Liver (tissue), 8 donors: ENCODE measurements at regions not wholly inside any gene's neighbourhood (a gene's known extent, or its start where the extent isn't known, plus 50 kb on each side); places are given as distances from the start of the nearest gene placed in this dataset.

Experiments
- DNase-seq: peaks from one replicate; pipeline ENCODE4 v3.0.0-alpha.2; 2017; ENCODE audit warnings: low spot score
- H3K27ac ChIP-seq, 2 donors: one replicate each; pipeline ENCODE4 v1.7.0; 2013; ENCODE audit warnings: inconsistent platforms in 2 of 2, low read length in 2 of 2, control low read depth in 1 of 2, low read depth in 1 of 2, mild to moderate bottlenecking in 1 of 2
- H3K27me3 ChIP-seq, 4 donors: one replicate each; pipeline versions ENCODE4 v1.6.1 to v1.7.0; 2013; ENCODE audit warnings: low read length in 3 of 4, inconsistent platforms in 1 of 4, mild to moderate bottlenecking in 1 of 4, moderate library complexity in 1 of 4; ENCODE audit not compliant: control insufficient read depth in 4 of 4, insufficient read depth in 4 of 4
- H3K36me3 ChIP-seq, 4 donors: one replicate each; pipeline versions ENCODE4 v1.6.1 to v1.7.0; 2013; ENCODE audit warnings: low read length in 3 of 4, mild to moderate bottlenecking in 3 of 4, low read depth in 1 of 4, moderate library complexity in 1 of 4; ENCODE audit not compliant: control insufficient read depth in 4 of 4, insufficient read depth in 3 of 4
- H3K4me1 ChIP-seq, 4 donors: one replicate each; pipeline versions ENCODE4 v1.6.1 to v1.7.0; 2013; ENCODE audit warnings: low read length in 3 of 4, mild to moderate bottlenecking in 3 of 4, moderate library complexity in 1 of 4; ENCODE audit not compliant: control insufficient read depth in 4 of 4, insufficient read depth in 4 of 4
- H3K4me3 ChIP-seq, 3 donors: one replicate each; pipeline versions ENCODE4 v1.6.1 to v1.7.0; 2013; ENCODE audit warnings: low read length in 3 of 3, control low read depth in 1 of 3, low read depth in 1 of 3, mild to moderate bottlenecking in 1 of 3
- H3K9ac ChIP-seq, 2 donors: one replicate each; pipeline ENCODE4 v1.7.0; 2013; ENCODE audit warnings: low read length in 2 of 2, mild to moderate bottlenecking in 2 of 2, moderate library complexity in 2 of 2, control low read depth in 1 of 2, low read depth in 1 of 2
- H3K9me3 ChIP-seq, 4 donors: one replicate each; pipeline versions ENCODE4 v1.6.1 to v1.7.0; 2013; ENCODE audit warnings: low read length in 3 of 4; ENCODE audit not compliant: control insufficient read depth in 4 of 4
- ATF3 ChIP-seq: IDR thresholded peaks from 2 replicates; pipeline ENCODE4 v1.6.1; 2016; ENCODE audit warnings: antibody characterized with exemption
- CTCF ChIP-seq: fragments of 150-350 bp; IDR thresholded peaks from 2 replicates; pipeline ENCODE4 v1.5.1; 2017; ENCODE audit warnings: improper control_type of control experiment, low read depth, low read length; ENCODE audit not compliant: missing input control
- EGR1 ChIP-seq, 2 donors: IDR thresholded peaks; 2 replicates each; pipeline ENCODE4 v1.6.1; 2016 to 2018; ENCODE audit warnings: antibody characterized with exemption in 2 of 2, low read depth in 2 of 2
- FOXA1 ChIP-seq: IDR thresholded peaks from 2 replicates; pipeline ENCODE4 v1.6.1; 2016; ENCODE audit warnings: antibody characterized with exemption
- FOXA2 ChIP-seq: IDR thresholded peaks from 2 replicates; pipeline ENCODE4 v1.6.1; 2016; ENCODE audit warnings: antibody characterized with exemption
- GABPA ChIP-seq, 2 donors: IDR thresholded peaks in 1 of 2; conservative IDR thresholded peaks in 1 of 2; 2 replicates each; pipeline ENCODE4 v1.6.1; 2016; ENCODE audit warnings: antibody characterized with exemption in 2 of 2, mild to moderate bottlenecking in 1 of 2, moderate library complexity in 1 of 2
- HNF4A ChIP-seq, 2 donors: conservative IDR thresholded peaks; 2 replicates each; pipeline ENCODE4 v1.6.1; 2016; ENCODE audit warnings: antibody characterized with exemption in 2 of 2, mild to moderate bottlenecking in 2 of 2
- HNF4G ChIP-seq: IDR thresholded peaks from 2 replicates; pipeline ENCODE4 v1.6.1; 2016; ENCODE audit warnings: antibody characterized with exemption
- JUND ChIP-seq, 2 donors: IDR thresholded peaks; 2 replicates each; pipeline ENCODE4 v1.6.1; 2016; ENCODE audit warnings: antibody characterized with exemption in 2 of 2
- MAX ChIP-seq: IDR thresholded peaks from 2 replicates; pipeline ENCODE4 v1.6.1; 2016; ENCODE audit warnings: antibody characterized with exemption
- NR2F2 ChIP-seq: IDR thresholded peaks from 2 replicates; pipeline ENCODE4 v1.6.1; 2016; ENCODE audit warnings: antibody characterized with exemption
- REST ChIP-seq: IDR thresholded peaks from 2 replicates; pipeline ENCODE4 v1.6.1; 2016; ENCODE audit warnings: antibody characterized with exemption, mild to moderate bottlenecking
- RXRA ChIP-seq, 2 donors: IDR thresholded peaks; 2 replicates each; pipeline ENCODE4 v1.6.1; 2017 to 2018; ENCODE audit warnings: antibody characterized with exemption in 2 of 2, mild to moderate bottlenecking in 1 of 2
- SP1 ChIP-seq: IDR thresholded peaks from 2 replicates; pipeline ENCODE4 v1.6.1; 2018; ENCODE audit warnings: antibody characterized with exemption, mild to moderate bottlenecking
- TAF1 ChIP-seq: conservative IDR thresholded peaks from 2 replicates; pipeline ENCODE4 v1.6.1; 2016; ENCODE audit warnings: antibody characterized with exemption, mild to moderate bottlenecking
- YY1 ChIP-seq: IDR thresholded peaks from 2 replicates; pipeline ENCODE4 v1.6.1; 2016; ENCODE audit warnings: antibody characterized with exemption, mild to moderate bottlenecking
- ZBTB33 ChIP-seq: IDR thresholded peaks from 2 replicates; pipeline ENCODE4 v1.6.1; 2016; ENCODE audit warnings: antibody characterized with exemption
- WGBS: extraction: QIAGEN DNeasy Blood & Tissue Kit; methylation state at CpG from one replicate; pipeline ENCODE4 v1.1.7; 2013; 5-methylcytosine and 5-hydroxymethylcytosine counted together
- donor health status: healthy.
- donor health status: healthy.
- donor health status: healthy.
- donor health status: healthy.
- donor health status: healthy.

GRCh38 chr2:39996653-39997080 is 217.6 kb upstream of the THUMPD2 start:
- no peak for DNase-seq
- 61% methylated on average over 1 of the region's 1 CpG for WGBS
- Histone ChIP-seq H3K36me3 (no peaks in the 10 kb centered on the region), H3K27me3 (peaks cover 0 to 3% (median 0%) of the 10 kb centered on the region in 4 donors), H3K9me3 (no peaks in the 10 kb centered on the region), H3K4me3 (no peak overlapping the region), H3K9ac (no peak overlapping the region), H3K27ac (no peak overlapping the region), H3K4me1 (no peaks in the 10 kb centered on the region)
- no peak for TF ChIP-seq MAX
- TF ChIP-seq REST, result no peak
- TF ChIP-seq GABPA (IDR thresholded peaks at IDR 0.05 in 1 of 2, conservative IDR thresholded peaks at IDR 0.05 in 1 of 2), result no peak
- no peak for TF ChIP-seq NR2F2
- TF ChIP-seq RXRA (IDR thresholded peaks at IDR 0.05), result no peak
- TF ChIP-seq TAF1, result no peak
- no peak for TF ChIP-seq YY1
- TF ChIP-seq JUND (IDR thresholded peaks at IDR 0.05), result no peak
- no peak for TF ChIP-seq CTCF
- no peak for TF ChIP-seq HNF4A (conservative IDR thresholded peaks at IDR 0.05)
- no peak for TF ChIP-seq FOXA1
- TF ChIP-seq SP1, result no peak
- no peak for TF ChIP-seq FOXA2
- TF ChIP-seq HNF4G, result no peak
- TF ChIP-seq ZBTB33, result no peak
- no peak for TF ChIP-seq ATF3
- TF ChIP-seq EGR1 (IDR thresholded peaks at IDR 0.05; ENCODE audit: low read depth in 2 of 2), result no peak
